Progenitor cell of endocrine pancreas (in vitro differentiated cells): ENCODE measurements at regions not wholly inside any gene's neighbourhood (a gene's known extent, or its start where the extent isn't known, plus 50 kb on each side); places are given as distances from the start of the nearest gene placed in this dataset.
"Not testable (repeated sequence)": the region's sequence is repeated elsewhere in the genome, so short reads cannot be mapped to it uniquely, and the experiment has no call there.

Experiments
- DNase-seq: peaks from one replicate; pipeline ENCODE4 v3.0.0; 2021; ENCODE audit warnings: low spot score; ENCODE audit not compliant: unreplicated experiment
- H3K27ac Mint-ChIP-seq: 2 replicates; pipeline ENCODE4 v1.8.0; 2021; ENCODE audit warnings: mild to moderate bottlenecking, moderate library complexity, mixed read lengths
- H3K27me3 Mint-ChIP-seq: 2 replicates; pipeline ENCODE4 v1.8.0; 2021; ENCODE audit warnings: mixed read lengths
- H3K36me3 Mint-ChIP-seq: 2 replicates; pipeline ENCODE4 v1.8.0; 2022; ENCODE audit warnings: mixed read lengths; ENCODE audit not compliant: insufficient read depth
- H3K4me1 Mint-ChIP-seq: 2 replicates; pipeline ENCODE4 v1.8.0; 2021; ENCODE audit warnings: low read depth, mixed read lengths
- H3K4me3 Mint-ChIP-seq: 2 replicates; pipeline ENCODE4 v1.8.0; 2021; ENCODE audit warnings: low read depth, mild to moderate bottlenecking, moderate library complexity, mixed read lengths
- H3K9me3 Mint-ChIP-seq: 2 replicates; pipeline ENCODE4 v1.8.0; 2021; ENCODE audit warnings: low read depth, mixed read lengths
- TF ChIP-seq, protein P1 (sequence below): fragments of 200-600 bp; sonication (generic); IDR thresholded peaks from one replicate; pipeline ENCODE4 v1.5.0; 2021; ENCODE audit warnings: antibody characterized with exemption, mild to moderate bottlenecking; ENCODE audit not compliant: unreplicated experiment

DNA sequence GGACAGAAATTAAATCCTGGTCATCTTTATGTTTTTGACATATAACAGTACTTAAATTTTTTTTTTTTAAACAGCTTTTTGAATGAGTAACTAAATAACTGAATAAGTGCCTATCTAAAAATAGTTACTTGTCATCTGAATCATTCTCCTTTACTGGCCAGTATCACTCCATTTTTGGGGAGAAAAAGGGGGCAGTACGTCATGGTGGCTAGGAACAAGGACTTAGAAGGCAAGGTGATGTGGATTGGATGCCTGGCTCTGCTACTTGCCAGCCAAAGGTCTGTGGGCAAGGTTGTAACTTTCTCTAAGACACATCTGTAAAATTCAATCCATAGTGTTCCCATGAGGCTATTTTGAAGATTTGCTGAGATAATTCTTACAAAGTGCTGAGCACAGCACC is 220.4 kb upstream of the DEPDC1 start:
- H3K9me3 Mint-ChIP-seq = no peaks in the 10 kb centered on the region
- H3K4me3 Mint-ChIP-seq = no peak overlapping the region
- H3K27ac Mint-ChIP-seq = no peak overlapping the region
- H3K36me3 Mint-ChIP-seq = no peaks in the 10 kb centered on the region
- no peak for DNase-seq
- TF ChIP-seq, protein P1, sequence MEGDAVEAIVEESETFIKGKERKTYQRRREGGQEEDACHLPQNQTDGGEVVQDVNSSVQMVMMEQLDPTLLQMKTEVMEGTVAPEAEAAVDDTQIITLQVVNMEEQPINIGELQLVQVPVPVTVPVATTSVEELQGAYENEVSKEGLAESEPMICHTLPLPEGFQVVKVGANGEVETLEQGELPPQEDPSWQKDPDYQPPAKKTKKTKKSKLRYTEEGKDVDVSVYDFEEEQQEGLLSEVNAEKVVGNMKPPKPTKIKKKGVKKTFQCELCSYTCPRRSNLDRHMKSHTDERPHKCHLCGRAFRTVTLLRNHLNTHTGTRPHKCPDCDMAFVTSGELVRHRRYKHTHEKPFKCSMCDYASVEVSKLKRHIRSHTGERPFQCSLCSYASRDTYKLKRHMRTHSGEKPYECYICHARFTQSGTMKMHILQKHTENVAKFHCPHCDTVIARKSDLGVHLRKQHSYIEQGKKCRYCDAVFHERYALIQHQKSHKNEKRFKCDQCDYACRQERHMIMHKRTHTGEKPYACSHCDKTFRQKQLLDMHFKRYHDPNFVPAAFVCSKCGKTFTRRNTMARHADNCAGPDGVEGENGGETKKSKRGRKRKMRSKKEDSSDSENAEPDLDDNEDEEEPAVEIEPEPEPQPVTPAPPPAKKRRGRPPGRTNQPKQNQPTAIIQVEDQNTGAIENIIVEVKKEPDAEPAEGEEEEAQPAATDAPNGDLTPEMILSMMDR = no peak
- no peaks in the 10 kb centered on the region for H3K27me3 Mint-ChIP-seq
- no peaks in the 10 kb centered on the region for H3K4me1 Mint-ChIP-seq

DNA sequence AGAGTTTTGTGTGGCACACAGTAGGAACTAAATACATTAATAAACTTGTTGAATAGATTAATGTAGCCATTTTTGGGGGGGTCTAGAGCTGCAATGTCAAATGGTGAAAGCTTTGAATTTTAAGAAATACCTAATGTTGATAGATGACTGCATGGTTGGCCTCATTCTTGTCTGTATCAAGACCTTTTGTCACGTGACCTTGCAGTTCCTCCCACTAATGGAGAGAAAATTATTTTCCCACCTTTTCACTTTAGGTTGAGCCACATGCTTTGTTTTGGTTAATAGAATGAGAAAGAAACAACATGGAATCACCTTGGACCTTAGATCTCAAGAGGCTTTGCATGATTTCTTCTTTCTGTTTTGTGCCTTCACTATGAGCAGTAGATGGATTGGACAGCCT is 223.6 kb upstream of the DEPDC1 start:
- H3K27ac Mint-ChIP-seq = no peak overlapping the region
- no peak for DNase-seq
- no peaks in the 10 kb centered on the region for H3K4me1 Mint-ChIP-seq
- no peaks in the 10 kb centered on the region for H3K9me3 Mint-ChIP-seq
- no peaks in the 10 kb centered on the region for H3K27me3 Mint-ChIP-seq
- TF ChIP-seq, protein P1 = no peak
- H3K36me3 Mint-ChIP-seq = no peaks in the 10 kb centered on the region
- H3K4me3 Mint-ChIP-seq = no peak overlapping the region

GRCh38 chr1:68723791-68724190 is 226.9 kb upstream of the DEPDC1 start:
- TF ChIP-seq, protein P1 = no peak
- H3K4me3 Mint-ChIP-seq = no peak overlapping the region
- H3K9me3 Mint-ChIP-seq = no peaks in the 10 kb centered on the region
- no peaks in the 10 kb centered on the region for H3K36me3 Mint-ChIP-seq
- H3K27ac Mint-ChIP-seq = no peak overlapping the region
- H3K27me3 Mint-ChIP-seq = no peaks in the 10 kb centered on the region
- H3K4me1 Mint-ChIP-seq = no peaks in the 10 kb centered on the region
- no peak for DNase-seq

DNA sequence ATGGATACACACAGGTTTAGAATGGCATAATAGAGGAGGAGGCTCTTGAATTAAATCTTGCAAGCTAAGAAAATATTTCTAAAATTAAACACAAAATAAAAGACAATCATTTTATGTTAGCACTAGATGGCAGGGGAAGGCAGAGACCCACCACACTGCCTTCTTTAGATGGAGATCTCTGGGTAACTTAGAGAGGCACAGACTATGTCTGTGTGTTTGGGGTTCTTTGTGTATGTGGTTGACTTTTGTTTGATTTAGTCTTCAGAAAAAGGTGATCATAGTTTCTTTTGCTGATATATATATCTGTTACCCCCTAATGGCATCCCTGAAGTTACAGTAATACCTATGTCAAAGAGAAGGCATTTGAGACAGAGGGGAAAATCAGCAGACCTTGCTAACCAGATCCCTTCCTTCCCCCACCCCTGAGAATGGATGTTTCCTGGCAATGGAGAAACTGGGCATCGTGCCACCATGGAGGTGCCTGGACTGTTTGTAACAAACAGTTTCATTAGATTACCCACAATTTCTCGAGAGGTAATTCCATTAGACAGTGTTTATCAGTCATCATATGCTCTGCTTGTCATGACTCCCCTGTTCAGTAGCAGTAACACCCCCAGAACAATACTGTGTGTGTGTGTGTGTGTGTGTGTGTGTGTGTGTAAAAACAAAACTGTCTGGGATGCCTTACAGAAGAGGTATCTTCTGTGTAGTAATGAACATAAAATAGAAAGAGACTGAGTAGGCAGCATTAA is 228.3 kb upstream of the DEPDC1 start:
- TF ChIP-seq, protein P1 = no peak
- Mint-ChIP-seq H3K36me3 (no peaks in the 10 kb centered on the region), H3K27me3 (no peaks in the 10 kb centered on the region), H3K4me3 (no peak overlapping the region), H3K9me3 (no peaks in the 10 kb centered on the region), H3K27ac (no peak overlapping the region), H3K4me1 (no peaks in the 10 kb centered on the region)
- no peak for DNase-seq

GRCh38 chr1:68739486-68739885 is 242.6 kb upstream of the DEPDC1 start:
- H3K4me3 Mint-ChIP-seq, H3K27ac Mint-ChIP-seq, H3K27me3 Mint-ChIP-seq, H3K36me3 Mint-ChIP-seq, DNase-seq, H3K4me1 Mint-ChIP-seq: not testable (repeated sequence)
- H3K9me3 Mint-ChIP-seq = peaks cover 22% of the 10 kb centered on the region

DNA sequence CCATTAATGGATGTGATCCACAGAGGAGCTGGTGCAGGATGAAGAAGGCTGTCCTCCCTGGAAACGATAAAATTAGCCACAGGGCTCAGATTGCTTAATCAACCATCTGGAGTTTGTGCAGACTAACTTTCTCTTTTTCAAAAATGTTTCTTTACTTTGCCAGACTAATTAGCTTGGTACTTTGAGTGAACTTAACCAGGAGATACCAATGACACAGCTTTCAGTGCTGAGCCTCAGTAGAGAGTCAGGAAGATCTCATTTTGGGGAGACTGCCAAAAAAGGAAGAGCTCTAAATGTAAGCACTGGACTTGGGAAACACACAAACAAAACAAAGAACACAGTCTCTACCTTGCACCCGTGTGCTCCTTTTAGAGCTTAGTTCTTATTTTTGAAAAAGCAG is 248.1 kb upstream of the DEPDC1 start:
- peaks cover 22% of the 10 kb centered on the region for H3K9me3 Mint-ChIP-seq
- TF ChIP-seq, protein P1 = no peak
- no peaks in the 10 kb centered on the region for H3K4me1 Mint-ChIP-seq
- no peak for DNase-seq
- no peak overlapping the region for H3K27ac Mint-ChIP-seq
- no peaks in the 10 kb centered on the region for H3K27me3 Mint-ChIP-seq
- H3K4me3 Mint-ChIP-seq = no peak overlapping the region
- no peaks in the 10 kb centered on the region for H3K36me3 Mint-ChIP-seq
